ENCODE measurements at regions not wholly inside any gene's neighbourhood (a gene's known extent, or its start where the extent isn't known, plus 50 kb on each side); places are given as distances from the start of the nearest gene placed in this dataset.
"Not testable (repeated sequence)": the region's sequence is repeated elsewhere in the genome, so short reads cannot be mapped to it uniquely, and the experiment has no call there.

DNA sequence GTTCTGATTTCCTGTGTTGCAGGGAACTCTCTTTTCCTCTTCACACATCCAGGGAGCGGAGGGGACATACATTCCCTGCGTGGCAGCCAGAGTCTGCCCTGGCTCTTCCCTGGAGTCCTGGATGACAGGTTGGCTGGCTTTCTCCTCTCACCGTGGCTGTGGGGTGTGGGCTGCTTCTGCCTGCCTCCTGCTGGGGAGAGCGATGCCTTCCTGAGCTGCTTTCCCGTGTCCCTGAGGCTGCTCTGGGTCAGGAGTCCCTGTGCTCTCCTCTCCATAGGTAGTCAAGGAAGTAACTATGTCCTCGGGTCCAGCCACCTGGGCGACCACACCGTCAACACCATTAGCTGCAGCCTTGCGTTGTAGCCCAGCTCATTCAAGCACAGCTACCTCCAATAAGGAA lies 451.7 kb downstream of the QKI start:
- TF ChIP-seq, protein P1, sequence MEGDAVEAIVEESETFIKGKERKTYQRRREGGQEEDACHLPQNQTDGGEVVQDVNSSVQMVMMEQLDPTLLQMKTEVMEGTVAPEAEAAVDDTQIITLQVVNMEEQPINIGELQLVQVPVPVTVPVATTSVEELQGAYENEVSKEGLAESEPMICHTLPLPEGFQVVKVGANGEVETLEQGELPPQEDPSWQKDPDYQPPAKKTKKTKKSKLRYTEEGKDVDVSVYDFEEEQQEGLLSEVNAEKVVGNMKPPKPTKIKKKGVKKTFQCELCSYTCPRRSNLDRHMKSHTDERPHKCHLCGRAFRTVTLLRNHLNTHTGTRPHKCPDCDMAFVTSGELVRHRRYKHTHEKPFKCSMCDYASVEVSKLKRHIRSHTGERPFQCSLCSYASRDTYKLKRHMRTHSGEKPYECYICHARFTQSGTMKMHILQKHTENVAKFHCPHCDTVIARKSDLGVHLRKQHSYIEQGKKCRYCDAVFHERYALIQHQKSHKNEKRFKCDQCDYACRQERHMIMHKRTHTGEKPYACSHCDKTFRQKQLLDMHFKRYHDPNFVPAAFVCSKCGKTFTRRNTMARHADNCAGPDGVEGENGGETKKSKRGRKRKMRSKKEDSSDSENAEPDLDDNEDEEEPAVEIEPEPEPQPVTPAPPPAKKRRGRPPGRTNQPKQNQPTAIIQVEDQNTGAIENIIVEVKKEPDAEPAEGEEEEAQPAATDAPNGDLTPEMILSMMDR (IDR thresholded peaks at IDR 0.05; ENCODE audit: control insufficient read depth, insufficient read depth, low read depth, low read length, missing control alignments), result no peak
- no peak overlapping the region for H3K4me3 ChIP-seq (ENCODE audit: control insufficient read depth, low read depth, low read length)
- DNase-seq (ENCODE audit: low read depth), result no peak

DNA sequence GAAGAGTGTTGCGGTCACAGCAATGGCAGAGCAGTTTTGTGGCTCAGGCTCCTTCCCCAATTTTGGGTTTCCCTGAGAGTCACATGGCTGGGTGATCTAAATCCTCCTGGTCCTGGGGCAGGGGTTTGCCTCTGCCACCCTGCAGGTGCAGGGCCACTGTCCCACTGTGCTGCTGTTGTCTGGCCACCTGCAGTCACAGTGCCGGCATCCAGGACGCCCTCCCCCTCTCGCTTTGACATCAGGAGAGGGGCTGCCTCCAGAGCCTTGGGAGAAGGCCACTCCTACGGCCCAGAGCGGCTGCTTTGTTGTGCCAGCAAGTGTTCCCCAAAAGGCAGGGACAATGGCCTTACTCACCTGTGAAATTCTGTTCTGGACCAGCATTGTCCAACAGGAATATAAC lies 449.0 kb downstream of the QKI start:
- DNase-seq (ENCODE audit: low read depth), result no peak
- no peak overlapping the region for H3K4me3 ChIP-seq (ENCODE audit: control insufficient read depth, low read depth, low read length)
- TF ChIP-seq, protein P1 (IDR thresholded peaks at IDR 0.05; ENCODE audit: control insufficient read depth, insufficient read depth, low read depth, low read length, missing control alignments), result no peak

DNA sequence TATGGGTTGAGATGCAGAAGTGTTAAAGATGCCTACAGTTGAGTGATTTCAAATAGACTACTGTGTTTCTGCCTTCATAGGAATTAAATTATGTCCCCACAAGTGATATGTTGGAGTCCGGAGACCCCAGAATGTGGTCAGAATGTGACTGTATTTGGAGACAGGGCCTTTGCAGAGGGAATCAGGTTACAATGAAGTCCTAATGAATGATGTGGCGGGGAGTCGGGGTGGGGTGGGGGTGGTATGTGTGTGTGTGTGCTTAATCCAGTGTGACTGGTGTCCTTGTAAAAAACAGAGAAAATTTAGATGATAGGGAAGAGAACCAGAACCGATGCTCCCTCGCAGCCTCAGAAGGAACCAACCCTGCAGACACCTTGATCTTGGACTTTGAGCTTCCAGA lies 448.2 kb downstream of the QKI start:
- TF ChIP-seq, protein P1 (IDR thresholded peaks at IDR 0.05; ENCODE audit: control insufficient read depth, insufficient read depth, low read depth, low read length, missing control alignments), result no peak
- DNase-seq (ENCODE audit: low read depth), result no peak
- no peak overlapping the region for H3K4me3 ChIP-seq (ENCODE audit: control insufficient read depth, low read depth, low read length)

DNA sequence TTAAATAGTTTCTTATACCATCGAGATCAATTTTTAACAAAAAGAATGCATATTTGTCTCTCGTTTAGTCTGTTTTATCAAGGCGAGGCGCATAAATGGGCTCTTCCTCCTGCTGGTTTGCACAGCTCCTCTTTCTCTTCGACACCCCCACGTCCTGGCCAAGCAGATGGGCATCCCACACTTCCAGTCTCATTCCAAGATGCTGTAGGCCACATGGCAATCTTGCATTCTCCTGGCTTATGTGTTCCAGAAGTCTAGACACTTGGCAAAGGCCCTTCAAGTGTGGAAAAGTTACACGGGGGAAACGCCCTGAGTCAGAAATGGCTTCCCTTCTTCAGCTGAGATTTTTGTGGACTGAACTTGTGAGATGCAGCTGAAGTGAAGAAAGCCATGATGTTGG lies 447.1 kb downstream of the QKI start:
- no peak for DNase-seq (ENCODE audit: low read depth)
- TF ChIP-seq, protein P1 (IDR thresholded peaks at IDR 0.05; ENCODE audit: control insufficient read depth, insufficient read depth, low read depth, low read length, missing control alignments), result no peak
- H3K4me3 ChIP-seq (ENCODE audit: control insufficient read depth, low read depth, low read length), result no peak overlapping the region

DNA sequence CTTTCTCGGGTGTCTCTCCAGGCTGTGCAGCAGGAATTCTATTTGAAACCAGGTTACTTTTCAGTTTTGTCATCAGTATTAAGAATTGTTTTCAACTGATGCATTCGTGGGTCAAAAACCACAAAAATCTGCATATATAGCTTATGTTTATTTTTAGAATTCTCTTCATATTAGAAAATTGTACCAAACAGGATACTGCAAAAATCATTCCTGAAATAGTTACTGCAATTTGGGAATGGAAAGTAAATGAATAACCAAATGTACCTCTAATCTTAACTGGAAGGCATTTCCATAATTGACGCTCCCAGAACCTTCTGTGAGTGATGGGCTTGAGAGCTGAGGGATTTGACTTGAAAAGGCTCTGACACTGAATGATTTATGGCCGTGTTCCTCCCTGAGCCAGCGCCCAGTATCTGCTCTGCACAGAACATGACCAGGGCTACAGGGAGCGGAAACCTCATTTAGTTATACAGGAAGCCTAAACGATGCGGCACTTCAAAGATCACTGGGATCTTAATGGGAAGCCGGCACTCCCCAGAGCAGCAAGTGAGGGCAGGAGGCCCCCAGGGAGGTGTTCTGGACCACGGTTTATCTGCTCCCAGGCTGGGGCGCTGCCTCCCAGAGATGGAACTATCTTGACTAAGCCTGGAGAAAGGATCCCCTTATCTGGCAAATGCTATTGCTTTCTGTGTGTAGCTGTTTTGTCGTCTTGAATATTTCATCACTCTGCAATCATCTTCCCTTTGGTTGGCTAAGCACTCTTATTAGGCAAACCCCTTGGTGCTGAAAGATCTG lies 446.0 kb downstream of the QKI start:
- peak overlapping the region; percentile 15 for H3K4me3 ChIP-seq (ENCODE audit: control insufficient read depth, low read depth, low read length)
- DNase-seq (ENCODE audit: low read depth), result peak; percentile 50
- TF ChIP-seq, protein P1 (IDR thresholded peaks at IDR 0.05; ENCODE audit: control insufficient read depth, insufficient read depth, low read depth, low read length, missing control alignments), result no peak

DNA sequence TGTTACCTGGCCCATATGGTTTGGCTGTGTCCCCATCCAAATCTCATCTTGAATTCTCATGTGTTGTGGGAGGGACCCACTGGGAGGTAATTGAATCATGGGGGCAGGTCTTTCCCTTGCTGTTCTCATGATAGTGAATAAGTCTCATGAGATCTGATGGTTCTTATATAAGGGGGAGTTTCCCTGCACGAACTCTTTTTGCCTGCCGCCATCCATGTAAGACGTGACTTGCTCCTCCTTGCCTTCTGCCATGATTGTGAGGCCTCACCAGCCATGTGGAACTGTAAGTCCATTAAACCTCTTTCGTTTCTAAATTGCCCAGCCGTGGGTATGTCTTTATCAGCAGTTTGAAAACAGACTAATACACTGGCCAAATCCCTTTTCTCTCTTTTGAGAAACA lies 444.4 kb downstream of the QKI start:
- DNase-seq (ENCODE audit: low read depth); H3K4me3 ChIP-seq (ENCODE audit: control insufficient read depth, low read depth, low read length): not testable (repeated sequence)

DNA sequence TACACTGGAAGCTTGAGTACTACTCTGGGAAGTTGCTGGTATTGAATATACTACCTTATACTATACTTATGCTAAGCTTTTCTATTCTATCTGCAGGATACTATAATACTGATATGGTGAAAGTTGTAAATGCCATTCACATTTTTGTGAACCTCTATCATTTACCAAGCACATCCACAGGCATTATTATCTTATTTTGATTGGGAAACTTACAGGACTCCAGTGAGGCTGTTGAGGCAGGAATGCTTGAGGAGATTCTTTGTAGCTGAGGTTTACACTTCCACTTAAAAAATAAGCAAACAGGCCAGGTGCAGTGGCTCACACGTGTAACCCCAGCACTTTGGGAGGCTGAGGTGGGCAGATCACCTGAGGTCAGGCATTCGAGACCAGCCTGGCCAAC lies 442.9 kb downstream of the QKI start:
- no peak for DNase-seq (ENCODE audit: low read depth)
- H3K4me3 ChIP-seq (ENCODE audit: control insufficient read depth, low read depth, low read length), result no peak overlapping the region
- TF ChIP-seq, protein P1 (IDR thresholded peaks at IDR 0.05; ENCODE audit: control insufficient read depth, insufficient read depth, low read depth, low read length, missing control alignments), result no peak

All from AG09309 (cell line).